GM23248 (cell line): ENCODE measurements at regions not wholly inside any gene's neighbourhood (a gene's known extent, or its start where the extent isn't known, plus 50 kb on each side); places are given as distances from the start of the nearest gene placed in this dataset.

Source experiments
- DNase-seq: peaks from one replicate; pipeline ENCODE4 v3.0.0-alpha.2; 2015
- H2AFZ ChIP-seq: fragments of 200-600 bp; sonication (generic); 2 replicates; pipeline ENCODE4 v1.6.1; 2016; ENCODE audit warnings: antibody characterized with exemption
- H3F3A ChIP-seq: fragments of 200-600 bp; sonication (generic); 2 replicates; pipeline ENCODE4 v1.6.1; 2016; ENCODE audit warnings: mild to moderate bottlenecking, antibody characterized with exemption, mixed run types; ENCODE audit not compliant: insufficient read depth
- H3K27ac ChIP-seq: fragments of 200-600 bp; sonication (generic); 2 replicates; pipeline ENCODE4 v1.5.1; 2016; ENCODE audit warnings: mild to moderate bottlenecking
- H3K27me3 ChIP-seq: fragments of 200-600 bp; sonication (generic); replicated peaks from 2 replicates; pipeline ENCODE4 v1.6.1; 2016; ENCODE audit warnings: mild to moderate bottlenecking; ENCODE audit not compliant: insufficient read depth
- H3K36me3 ChIP-seq: fragments of 200-600 bp; sonication (generic); 2 replicates; pipeline ENCODE4 v1.6.1; 2016; ENCODE audit warnings: low read depth, mild to moderate bottlenecking
- H3K4me1 ChIP-seq: fragments of 200-600 bp; sonication (generic); 2 replicates; pipeline ENCODE4 v1.6.1; 2016; ENCODE audit warnings: mild to moderate bottlenecking; ENCODE audit not compliant: insufficient read depth
- H3K4me2 ChIP-seq: fragments of 200-600 bp; sonication (generic); one replicate; pipeline ENCODE4 v1.6.1; 2016; ENCODE audit warnings: mild to moderate bottlenecking; ENCODE audit not compliant: unreplicated experiment
- H3K4me3 ChIP-seq: fragments of 200-600 bp; sonication (generic); 2 replicates; pipeline ENCODE4 v1.5.1; 2016; ENCODE audit warnings: mild to moderate bottlenecking
- H3K79me2 ChIP-seq: fragments of 200-600 bp; sonication (generic); 2 replicates; pipeline ENCODE4 v1.6.1; 2016; ENCODE audit warnings: mild to moderate bottlenecking; ENCODE audit not compliant: insufficient read depth
- H3K9ac ChIP-seq: fragments of 200-600 bp; sonication (generic); 2 replicates; pipeline ENCODE4 v1.6.1; 2016; ENCODE audit warnings: mild to moderate bottlenecking
- H3K9me2 ChIP-seq: fragments of 200-600 bp; sonication (generic); 2 replicates; pipeline ENCODE4 v1.6.1; 2016; ENCODE audit warnings: mixed run types, mild to moderate bottlenecking, moderate library complexity; ENCODE audit not compliant: insufficient read depth
- H3K9me3 ChIP-seq: fragments of 200-600 bp; sonication (generic); one replicate; pipeline ENCODE4 v1.6.1; 2017; ENCODE audit warnings: low read depth
- H4K20me1 ChIP-seq: fragments of 200-600 bp; sonication (generic); 2 replicates; pipeline ENCODE4 v1.6.0; 2016; ENCODE audit not compliant: insufficient read depth
- EZH2 ChIP-seq: fragments of 200-600 bp; sonication (generic); IDR thresholded peaks from 2 replicates; pipeline ENCODE4 v1.6.1; 2018; ENCODE audit warnings: antibody characterized with exemption, mild to moderate bottlenecking; ENCODE audit not compliant: insufficient read depth, poor library complexity, severe bottlenecking
- EZH2phosphoT487 ChIP-seq: fragments of 200-600 bp; sonication (generic); IDR thresholded peaks from 2 replicates; pipeline ENCODE4 v1.6.1; 2018; ENCODE audit warnings: antibody characterized with exemption, moderate library complexity, mild to moderate bottlenecking, low read depth; ENCODE audit not compliant: insufficient read depth
- WGBS, 2 experiments: methylation state at CpG; one replicate each; pipeline ENCODE4 v1.1.6; 2015 to 2017; ENCODE audit warnings: low lambda C conversion rate in 2 of 2, low coverage in 1 of 2; ENCODE audit errors: missing lambda C conversion rate in 2 of 2; 5-methylcytosine and 5-hydroxymethylcytosine counted together
- in situ Hi-C: fragments of 300-500 bp; cut with MboI; formaldehyde crosslinking; loops from 2 replicates; pipeline ENCODE4 v1.15.0; 2020

- Histone ChIP-seq H3K27ac (no peak overlapping the region), H3K9ac (no peak overlapping the region), H3K27me3 (no peaks in the 10 kb centered on the region), H3K4me3 (no peak overlapping the region), H3K36me3 (no peaks in the 10 kb centered on the region), H3F3A (no peaks in the 10 kb centered on the region), H3K79me2 (no peaks in the 10 kb centered on the region), H3K4me2 (no peak overlapping the region), H3K9me3 (no peaks in the 10 kb centered on the region), H3K4me1 (no peaks in the 10 kb centered on the region), H2AFZ (no peak overlapping the region), H4K20me1 (no peaks in the 10 kb centered on the region), H3K9me2 (no peaks in the 10 kb centered on the region)
- in situ Hi-C loops: no loop called here
- WGBS, 2 experiments: 39 to 43% methylated on average over 2 of the region's 2 CpGs
- TF ChIP-seq EZH2 (no peak), EZH2phosphoT487 (no peak)
- no peak for DNase-seq
These were observed 77.1 kb downstream of the MEX3B start for GRCh38 chr15:81968691-81969090.

- Histone ChIP-seq H3K27ac (no peak overlapping the region), H4K20me1 (no peaks in the 10 kb centered on the region), H3K9me3 (no peaks in the 10 kb centered on the region), H3K9me2 (no peaks in the 10 kb centered on the region), H3F3A (no peaks in the 10 kb centered on the region), H3K4me3 (no peak overlapping the region), H3K36me3 (no peaks in the 10 kb centered on the region), H3K4me2 (no peak overlapping the region), H2AFZ (no peak overlapping the region), H3K9ac (no peak overlapping the region), H3K79me2 (no peaks in the 10 kb centered on the region), H3K4me1 (no peaks in the 10 kb centered on the region), H3K27me3 (no peaks in the 10 kb centered on the region; the same call in 1 of the 2 replicates)
- no peak for DNase-seq
- 62 to 68% methylated on average over 3 of the region's 3 CpGs for WGBS, 2 experiments
- TF ChIP-seq EZH2 (no peak), EZH2phosphoT487 (no peak)
- in situ Hi-C loops: no loop called here
These were observed 79.2 kb downstream of the MEX3B start for GRCh38 chr15:81966631-81967030.

DNA sequence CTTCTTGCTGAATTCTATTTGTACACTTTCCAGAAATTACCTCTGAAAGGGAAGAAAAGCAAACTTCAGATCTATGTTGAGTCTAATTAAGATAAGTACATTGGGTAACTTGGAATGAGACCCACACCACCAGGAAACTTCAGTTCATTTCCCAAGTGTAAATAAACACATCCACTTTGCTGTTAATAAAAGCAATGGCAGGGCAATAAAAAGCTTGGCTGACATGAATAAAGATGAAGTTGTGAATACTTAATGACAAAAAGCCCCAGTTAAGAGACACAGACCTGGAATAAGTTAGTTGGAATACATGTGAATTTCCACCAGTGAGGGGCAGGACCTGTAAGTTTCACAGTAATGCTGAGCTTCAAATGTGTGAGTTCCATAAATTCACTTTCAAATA is 83.3 kb downstream of the MEX3B start:
- DNase-seq: no peak
- no peaks in the 10 kb centered on the region for H3K4me1 ChIP-seq
- no peaks in the 10 kb centered on the region for H3F3A ChIP-seq
- no peaks in the 10 kb centered on the region for H3K9me3 ChIP-seq
- H3K79me2 ChIP-seq: no peaks in the 10 kb centered on the region
- no peaks in the 10 kb centered on the region; the same call in 1 of the 2 replicates for H3K27me3 ChIP-seq
- no peak overlapping the region for H3K27ac ChIP-seq
- H3K36me3 ChIP-seq: no peaks in the 10 kb centered on the region
- H3K9me2 ChIP-seq: no peaks in the 10 kb centered on the region
- H2AFZ ChIP-seq: no peak overlapping the region
- no peak overlapping the region for H3K4me3 ChIP-seq
- no peaks in the 10 kb centered on the region for H4K20me1 ChIP-seq
- no peak overlapping the region for H3K9ac ChIP-seq
- in situ Hi-C loops: no loop called here
- TF ChIP-seq EZH2phosphoT487 (no peak), EZH2 (no peak)
- H3K4me2 ChIP-seq: no peak overlapping the region

DNA sequence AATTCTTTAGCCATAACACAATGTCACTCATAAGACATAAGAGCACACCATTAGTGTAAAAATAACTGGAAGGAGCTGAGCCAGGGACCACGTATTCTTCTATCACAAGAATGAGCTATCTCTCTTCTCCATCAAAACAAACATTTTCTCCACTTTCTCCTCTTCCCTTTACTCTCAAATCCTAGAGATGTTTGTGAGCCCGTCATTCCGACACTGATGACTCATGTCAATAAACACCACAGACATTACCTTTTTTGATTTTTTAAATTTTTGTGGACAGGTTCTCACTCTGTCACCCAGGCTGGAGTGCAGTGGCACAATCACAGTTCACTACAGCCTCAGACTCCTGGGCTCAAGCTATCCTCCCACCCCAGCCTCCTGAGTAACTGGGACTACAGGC is 86.6 kb downstream of the MEX3B start:
- peaks cover 7% of the 10 kb centered on the region; the same call in 1 of the 2 replicates for H3K4me1 ChIP-seq
- H4K20me1 ChIP-seq: no peaks in the 10 kb centered on the region
- no peaks in the 10 kb centered on the region; the same call in 1 of the 2 replicates for H3K27me3 ChIP-seq
- no peaks in the 10 kb centered on the region for H3K79me2 ChIP-seq
- H3K9me3 ChIP-seq: no peaks in the 10 kb centered on the region
- no peak for TF ChIP-seq EZH2phosphoT487
- no peak for TF ChIP-seq EZH2
- H3K4me3 ChIP-seq: no peak overlapping the region
- no peaks in the 10 kb centered on the region for H3K36me3 ChIP-seq
- DNase-seq: no peak
- H2AFZ ChIP-seq: no peak overlapping the region
- in situ Hi-C loops: no loop called here
- no peaks in the 10 kb centered on the region for H3K9me2 ChIP-seq
- WGBS, 2 experiments: 43 to 64% methylated on average over 3 of the region's 3 CpGs
- H3K27ac ChIP-seq: no peak overlapping the region
- H3K4me2 ChIP-seq: no peak overlapping the region
- H3F3A ChIP-seq: no peaks in the 10 kb centered on the region
- H3K9ac ChIP-seq: no peak overlapping the region

GRCh38 chr15:81957698-81958097 is 88.1 kb downstream of the MEX3B start:
- DNase-seq: no peak
- in situ Hi-C loops: no loop called here
- Histone ChIP-seq H3K36me3 (no peaks in the 10 kb centered on the region), H3K9ac (no peak overlapping the region), H3K27ac (no peak overlapping the region), H2AFZ (no peak overlapping the region), H3K27me3 (no peaks in the 10 kb centered on the region; the same call in 1 of the 2 replicates), H4K20me1 (no peaks in the 10 kb centered on the region), H3K4me3 (no peak overlapping the region), H3F3A (no peaks in the 10 kb centered on the region), H3K4me2 (no peak overlapping the region), H3K9me3 (no peaks in the 10 kb centered on the region), H3K4me1 (peaks cover 7% of the 10 kb centered on the region; the same call in 1 of the 2 replicates), H3K9me2 (no peaks in the 10 kb centered on the region), H3K79me2 (no peaks in the 10 kb centered on the region)
- WGBS, 2 experiments: 76 to 80% methylated on average over 4 of the region's 4 CpGs
- no peak for TF ChIP-seq EZH2
